ENCODE measurements at regions not wholly inside any gene's neighbourhood (a gene's known extent, or its start where the extent isn't known, plus 50 kb on each side); places are given as distances from the start of the nearest gene placed in this dataset.

DNA sequence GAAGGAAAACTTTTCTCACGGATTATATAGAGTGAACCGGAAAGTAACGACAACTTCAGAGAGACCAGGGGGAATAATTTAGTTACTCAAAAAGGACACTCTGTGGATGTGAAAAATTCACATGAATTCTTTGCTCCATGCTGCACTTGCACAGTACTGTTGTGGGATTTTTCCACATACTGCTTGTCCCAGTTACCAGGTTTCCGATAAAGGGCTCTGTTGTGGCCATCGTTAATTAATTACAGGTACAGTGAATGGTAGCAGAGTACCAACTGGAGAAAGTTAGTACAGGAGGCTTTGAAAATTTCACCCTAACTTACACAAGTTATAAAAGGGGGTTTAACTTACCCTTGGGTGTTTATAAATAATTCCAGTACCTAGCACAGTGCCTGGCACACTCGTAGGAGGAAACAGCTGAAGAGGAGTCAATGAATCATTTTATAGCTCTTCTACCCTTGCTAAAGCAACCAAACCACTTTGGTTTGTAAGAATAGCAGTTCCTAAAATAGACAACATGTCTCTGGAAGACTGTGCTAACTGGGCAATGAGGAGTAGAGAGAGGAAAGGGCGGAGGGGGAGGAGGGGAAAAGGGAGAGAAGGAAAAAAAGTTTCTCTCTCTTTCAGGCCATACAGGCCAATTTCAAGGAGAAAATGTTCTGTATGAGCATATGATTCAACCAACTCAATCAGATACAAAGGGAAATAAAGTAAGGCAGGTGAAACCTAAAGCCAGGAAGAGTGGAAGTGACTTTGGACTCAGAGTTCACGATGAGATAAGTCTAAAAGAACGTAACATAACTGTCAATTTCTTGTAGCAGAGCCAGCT lies 98.3 kb upstream of the MAGI3 start:
- no peak for DNase-seq
- Histone ChIP-seq H3K4me1 (no peaks in the 10 kb centered on the region), H3K27me3 (no peaks in the 10 kb centered on the region), H3K36me3 (no peaks in the 10 kb centered on the region), H3K27ac (no peak overlapping the region), H3K4me3 (replicated peaks in 1 of 3) (no peak overlapping the region), H3K9me3 (no peaks in the 10 kb centered on the region)
- intact Hi-C loops (cut with DNase I), result no loop called here
- whole genome bisulfite sequencing, 2 donors, result 81 to 83% methylated on average over 9 of the region's 9 CpGs
- TF ChIP-seq POLR2A (IDR thresholded peaks at IDR 0.05), result no peak
- TF ChIP-seq, protein P1, sequence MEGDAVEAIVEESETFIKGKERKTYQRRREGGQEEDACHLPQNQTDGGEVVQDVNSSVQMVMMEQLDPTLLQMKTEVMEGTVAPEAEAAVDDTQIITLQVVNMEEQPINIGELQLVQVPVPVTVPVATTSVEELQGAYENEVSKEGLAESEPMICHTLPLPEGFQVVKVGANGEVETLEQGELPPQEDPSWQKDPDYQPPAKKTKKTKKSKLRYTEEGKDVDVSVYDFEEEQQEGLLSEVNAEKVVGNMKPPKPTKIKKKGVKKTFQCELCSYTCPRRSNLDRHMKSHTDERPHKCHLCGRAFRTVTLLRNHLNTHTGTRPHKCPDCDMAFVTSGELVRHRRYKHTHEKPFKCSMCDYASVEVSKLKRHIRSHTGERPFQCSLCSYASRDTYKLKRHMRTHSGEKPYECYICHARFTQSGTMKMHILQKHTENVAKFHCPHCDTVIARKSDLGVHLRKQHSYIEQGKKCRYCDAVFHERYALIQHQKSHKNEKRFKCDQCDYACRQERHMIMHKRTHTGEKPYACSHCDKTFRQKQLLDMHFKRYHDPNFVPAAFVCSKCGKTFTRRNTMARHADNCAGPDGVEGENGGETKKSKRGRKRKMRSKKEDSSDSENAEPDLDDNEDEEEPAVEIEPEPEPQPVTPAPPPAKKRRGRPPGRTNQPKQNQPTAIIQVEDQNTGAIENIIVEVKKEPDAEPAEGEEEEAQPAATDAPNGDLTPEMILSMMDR (IDR thresholded peaks at IDR 0.05), result no peak

DNA sequence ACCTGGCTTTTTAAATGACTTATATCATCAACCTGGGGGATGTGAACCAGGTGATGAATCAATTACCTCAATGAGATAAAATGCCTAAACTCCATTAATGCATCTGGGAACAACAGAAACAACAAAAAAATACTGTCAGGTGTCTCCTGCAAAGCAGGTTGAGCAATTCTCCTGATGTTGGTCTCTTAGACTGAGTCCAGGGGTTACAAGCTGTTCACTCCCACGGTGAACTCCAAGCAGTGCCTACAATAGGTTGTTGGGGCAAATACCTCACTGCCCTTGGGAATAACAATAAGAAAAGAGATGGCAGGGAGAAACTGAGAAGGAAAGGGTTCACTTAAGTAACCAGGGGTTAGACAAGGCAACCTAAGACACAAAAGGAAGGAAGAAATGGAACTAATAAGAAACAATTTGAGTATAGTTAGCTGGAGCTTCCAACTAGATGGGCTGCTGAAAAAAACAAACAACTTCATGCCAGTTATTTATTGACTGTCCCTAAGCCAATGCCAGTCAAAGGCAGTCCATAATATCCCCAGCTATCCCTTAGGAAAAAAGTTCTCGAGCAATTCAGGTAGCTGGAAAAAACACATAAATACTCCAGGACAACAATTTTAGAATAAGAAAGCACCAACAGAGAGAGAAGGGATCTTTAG lies 97.6 kb upstream of the MAGI3 start:
- Histone ChIP-seq H3K4me3 (replicated peaks in 1 of 3) (no peak overlapping the region), H3K9me3 (no peaks in the 10 kb centered on the region), H3K4me1 (no peaks in the 10 kb centered on the region), H3K27ac (no peak overlapping the region), H3K36me3 (no peaks in the 10 kb centered on the region), H3K27me3 (no peaks in the 10 kb centered on the region)
- DNase-seq, result no peak
- 77 to 79% methylated on average over 2 of the region's 2 CpGs for WGBS, 2 donors
- intact Hi-C loops (cut with DNase I), result no loop called here
- TF ChIP-seq, protein P1 (IDR thresholded peaks at IDR 0.05), result no peak
- no peak for TF ChIP-seq POLR2A (IDR thresholded peaks at IDR 0.05)

DNA sequence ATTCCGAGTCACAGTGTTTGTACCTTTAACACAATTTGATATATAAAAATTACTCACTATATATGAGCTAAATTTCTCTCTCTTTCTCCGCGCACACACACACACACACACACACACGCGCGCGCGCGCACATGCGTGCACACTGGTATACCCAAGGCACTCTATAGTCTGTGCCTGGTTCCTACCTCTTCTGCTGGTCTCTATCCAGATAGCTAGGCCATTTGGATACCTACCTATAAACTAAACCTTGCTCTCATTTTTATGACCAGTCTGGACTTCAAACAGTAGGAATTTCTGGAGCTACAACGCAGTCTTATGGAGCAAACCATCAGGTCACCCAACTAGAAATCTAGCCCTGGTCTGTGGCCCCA lies 97.1 kb upstream of the MAGI3 start:
- no peaks in the 10 kb centered on the region for H3K4me1 ChIP-seq
- no peaks in the 10 kb centered on the region for H3K27me3 ChIP-seq
- 87 to 96% methylated on average over 11 of the region's 11 CpGs for WGBS, 2 donors
- H3K27ac ChIP-seq, result no peak overlapping the region
- no peaks in the 10 kb centered on the region for H3K9me3 ChIP-seq
- H3K4me3 ChIP-seq (replicated peaks in 1 of 3), result no peak overlapping the region
- H3K36me3 ChIP-seq, result no peaks in the 10 kb centered on the region
- intact Hi-C loops (cut with DNase I), result no loop called here
- TF ChIP-seq POLR2A (IDR thresholded peaks at IDR 0.05), result no peak
- TF ChIP-seq, protein P1 (IDR thresholded peaks at IDR 0.05), result no peak
- DNase-seq, result no peak

DNA sequence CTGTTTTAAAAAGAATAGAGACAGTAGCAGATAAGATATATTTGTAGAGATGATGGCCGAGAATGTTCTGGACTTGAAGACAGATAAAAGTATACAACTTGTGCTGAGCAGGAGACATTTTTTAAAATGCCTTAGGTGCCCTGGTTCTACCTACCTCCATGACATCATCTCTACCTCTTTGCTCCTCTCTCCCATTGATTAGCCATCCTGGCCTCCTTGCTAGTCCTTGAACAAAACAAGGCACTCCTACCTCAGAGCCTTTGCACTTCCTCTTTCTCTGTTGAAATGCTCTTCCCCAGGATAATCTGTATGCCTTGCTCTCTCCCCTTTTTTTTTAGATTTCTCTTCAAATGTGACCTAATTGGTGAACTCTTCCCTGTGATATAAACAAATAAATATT lies 92.6 kb upstream of the MAGI3 start:
- intact Hi-C loops (cut with DNase I), result no loop called here
- no peaks in the 10 kb centered on the region for H3K36me3 ChIP-seq
- no peaks in the 10 kb centered on the region for H3K9me3 ChIP-seq
- no peak for DNase-seq
- no peaks in the 10 kb centered on the region for H3K27me3 ChIP-seq
- H3K27ac ChIP-seq, result no peak overlapping the region
- H3K4me3 ChIP-seq (replicated peaks in 1 of 3), result no peak overlapping the region
- 90 to 92% methylated on average over 1 of the region's 1 CpG for WGBS, 2 donors
- TF ChIP-seq, protein P1 (IDR thresholded peaks at IDR 0.05), result no peak
- TF ChIP-seq POLR2A (IDR thresholded peaks at IDR 0.05), result no peak
- H3K4me1 ChIP-seq, result no peaks in the 10 kb centered on the region

DNA sequence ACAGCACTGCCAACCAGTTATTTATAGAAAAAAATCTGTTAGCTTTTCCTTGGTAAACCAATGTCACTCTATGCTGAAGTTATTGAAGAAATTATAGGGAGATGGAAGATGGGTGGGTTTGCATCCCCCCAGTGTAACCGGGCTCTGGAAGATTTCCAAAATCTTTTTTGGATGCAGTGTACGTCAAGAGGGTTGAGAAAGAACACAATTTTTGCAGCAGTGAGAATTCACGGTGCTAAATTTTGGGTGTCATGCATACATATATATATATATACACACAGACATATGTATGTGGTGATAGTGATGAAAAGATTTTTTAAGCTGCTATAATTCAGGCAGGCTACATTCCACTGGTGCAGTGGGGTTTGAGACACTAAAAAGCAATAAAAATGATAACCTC lies 91.4 kb upstream of the MAGI3 start:
- no peak overlapping the region for H3K27ac ChIP-seq
- 72 to 78% methylated on average over 3 of the region's 3 CpGs for WGBS, 2 donors
- H3K27me3 ChIP-seq, result no peaks in the 10 kb centered on the region
- H3K4me1 ChIP-seq, result no peaks in the 10 kb centered on the region
- intact Hi-C loops (cut with DNase I), result no loop called here
- no peak overlapping the region for H3K4me3 ChIP-seq (replicated peaks in 1 of 3)
- no peaks in the 10 kb centered on the region for H3K36me3 ChIP-seq
- no peaks in the 10 kb centered on the region for H3K9me3 ChIP-seq
- DNase-seq, result no peak
- TF ChIP-seq POLR2A (IDR thresholded peaks at IDR 0.05), result no peak
- TF ChIP-seq, protein P1 (IDR thresholded peaks at IDR 0.05), result no peak

All from thyroid gland (tissue), 4 donors.